ENCODE measurements at regions not wholly inside any gene's neighbourhood (a gene's known extent, or its start where the extent isn't known, plus 50 kb on each side); places are given as distances from the start of the nearest gene placed in this dataset.
"Not testable (repeated sequence)": the region's sequence is repeated elsewhere in the genome, so short reads cannot be mapped to it uniquely, and the experiment has no call there.

- H3K4me3 ChIP-seq (ENCODE audit: low read depth, low read length), result no peak overlapping the region
- CTCF ChIA-PET, result interaction anchor here (0.9 to 9.1 kb wide), 19 partner anchors 8 to 371 kb away, joined by 3 to 197 read pairs (median 4); no protein-coding TSS in a partner anchor
- POLR2A ChIA-PET, result interaction anchor here (1.2 kb wide), 1 partner anchor 23 kb away, joined by 3 read pairs; no protein-coding TSS in a partner anchor
- TF ChIP-seq CTCF (IDR thresholded peaks at IDR 0.05; ENCODE audit: insufficient read depth, low read length, missing control alignments), result no peak
- no peak for DNase-seq (ENCODE audit: low read depth, low spot score)
Measured at GRCh38 chr7:142439739-142440138, 181.9 kb upstream of the PRSS58 start.

- no peak for TF ChIP-seq CTCF (IDR thresholded peaks at IDR 0.05; ENCODE audit: insufficient read depth, low read length, missing control alignments)
- no peak overlapping the region for H3K4me3 ChIP-seq (ENCODE audit: low read depth, low read length)
- ChIA-PET POLR2A (no interaction called here), CTCF (interaction anchor here (0.6 to 9.1 kb wide), 25 partner anchors 9 to 372 kb away, joined by 3 to 197 read pairs (median 4); no protein-coding TSS in a partner anchor)
- no peak for DNase-seq (ENCODE audit: low read depth, low spot score)
Measured at GRCh38 chr7:142438923-142439515, 181.2 kb upstream of the PRSS58 start.

- no peak overlapping the region for H3K4me3 ChIP-seq (ENCODE audit: low read depth, low read length)
- TF ChIP-seq CTCF (IDR thresholded peaks at IDR 0.05; ENCODE audit: insufficient read depth, low read length, missing control alignments), result peak; percentile 62
- DNase-seq (ENCODE audit: low read depth, low spot score), result no peak
- ChIA-PET POLR2A (no interaction called here), CTCF (interaction anchor here (0.6 to 9.1 kb wide), 20 partner anchors 8 to 372 kb away, joined by 3 to 197 read pairs (median 4); no protein-coding TSS in a partner anchor)
Measured at GRCh38 chr7:142438235-142438922, 180.5 kb upstream of the PRSS58 start.

GRCh38 chr7:142437741-142438140 is 179.9 kb upstream of the PRSS58 start:
- no peak for TF ChIP-seq CTCF (IDR thresholded peaks at IDR 0.05; ENCODE audit: insufficient read depth, low read length, missing control alignments)
- DNase-seq (ENCODE audit: low read depth, low spot score), result no peak
- H3K4me3 ChIP-seq (ENCODE audit: low read depth, low read length), result no peak overlapping the region
- ChIA-PET POLR2A (no interaction called here), CTCF (interaction anchor here (0.8 to 8.7 kb wide), 7 partner anchors 8 to 195 kb away, joined by 3 to 165 read pairs (median 4); no protein-coding TSS in a partner anchor)

- POLR2A ChIA-PET, result no interaction called here
- TF ChIP-seq CTCF (IDR thresholded peaks at IDR 0.05; ENCODE audit: insufficient read depth, low read length, missing control alignments), result no peak
- DNase-seq (ENCODE audit: low read depth, low spot score), result no peak
- CTCF ChIA-PET, result interaction anchor here (0.7 to 8.7 kb wide), 8 partner anchors 14 to 196 kb away, joined by 3 to 165 read pairs (median 4); no protein-coding TSS in a partner anchor
- H3K4me3 ChIP-seq (ENCODE audit: low read depth, low read length), result no peak overlapping the region
Measured at GRCh38 chr7:142436601-142437000, 178.7 kb upstream of the PRSS58 start.

GRCh38 chr7:142435606-142436005 is 177.7 kb upstream of the PRSS58 start:
- DNase-seq (ENCODE audit: low read depth, low spot score); H3K4me3 ChIP-seq (ENCODE audit: low read depth, low read length); POLR2A ChIA-PET: not testable (repeated sequence)
- CTCF ChIA-PET, result interaction anchor here (1.0 to 4.6 kb wide), 10 partner anchors 9 to 61 kb away, joined by 3 to 27 read pairs (median 6); no protein-coding TSS in a partner anchor

Measured in AG04449 (cell line).